ENCODE measurements at regions not wholly inside any gene's neighbourhood (a gene's known extent, or its start where the extent isn't known, plus 50 kb on each side); places are given as distances from the start of the nearest gene placed in this dataset.

DNA sequence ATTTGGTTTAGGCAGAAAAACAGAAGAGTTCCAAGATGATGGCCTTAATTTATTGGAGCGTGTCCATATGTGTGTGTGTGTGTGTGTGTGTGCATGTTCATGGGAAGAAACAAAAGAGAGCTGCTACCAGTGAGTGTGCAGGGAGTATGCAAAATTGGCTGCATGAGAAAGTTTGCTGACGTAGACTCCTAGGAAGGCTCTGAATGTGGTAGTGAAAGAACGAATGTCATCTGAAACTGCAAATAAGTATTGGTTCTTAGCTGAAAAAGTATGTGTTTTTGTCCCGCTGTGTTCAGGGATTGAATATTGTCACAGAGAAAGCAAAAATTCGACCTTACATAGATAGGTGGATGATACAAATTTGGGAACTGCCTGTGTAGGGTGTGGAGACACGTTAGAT lies 542.6 kb upstream of the COX7C start:
- TF ChIP-seq CTCF (IDR thresholded peaks at IDR 0.05) (no peak), POLR2A (IDR thresholded peaks at IDR 0.05) (no peak)
- DNase-seq (ENCODE audit: low spot score in 2 of 2): no peak
- WGBS, 2 donors: 72 to 76% methylated on average over 6 of the region's 6 CpGs
- H3K4me3 ChIP-seq (ENCODE audit: low read depth, poor library complexity, severe bottlenecking): no peak overlapping the region
- intact Hi-C loops (cut with DNase I; ENCODE audit: low total_unique reads): no loop called here

GRCh38 chr5:86095092-86095491 lies 522.6 kb upstream of the COX7C start:
- TF ChIP-seq POLR2A (IDR thresholded peaks at IDR 0.05) (no peak), CTCF (IDR thresholded peaks at IDR 0.05) (no peak)
- intact Hi-C loops (cut with DNase I; ENCODE audit: low total_unique reads): no loop called here
- DNase-seq (ENCODE audit: low spot score in 2 of 2): no peak
- H3K4me3 ChIP-seq (ENCODE audit: low read depth, poor library complexity, severe bottlenecking): no peak overlapping the region
- WGBS, 2 donors: 54 to 68% methylated on average over 1 of the region's 1 CpG

GRCh38 chr5:86101966-86102365 lies 515.8 kb upstream of the COX7C start:
- no peak for DNase-seq (ENCODE audit: low spot score in 2 of 2)
- H3K4me3 ChIP-seq (ENCODE audit: low read depth, poor library complexity, severe bottlenecking): no peak overlapping the region
- WGBS, 2 donors: 73 to 85% methylated on average over 5 to 6 of the region's 6 CpGs
- intact Hi-C loops (cut with DNase I; ENCODE audit: low total_unique reads): no loop called here
- TF ChIP-seq POLR2A (IDR thresholded peaks at IDR 0.05) (no peak), CTCF (IDR thresholded peaks at IDR 0.05) (no peak)

DNA sequence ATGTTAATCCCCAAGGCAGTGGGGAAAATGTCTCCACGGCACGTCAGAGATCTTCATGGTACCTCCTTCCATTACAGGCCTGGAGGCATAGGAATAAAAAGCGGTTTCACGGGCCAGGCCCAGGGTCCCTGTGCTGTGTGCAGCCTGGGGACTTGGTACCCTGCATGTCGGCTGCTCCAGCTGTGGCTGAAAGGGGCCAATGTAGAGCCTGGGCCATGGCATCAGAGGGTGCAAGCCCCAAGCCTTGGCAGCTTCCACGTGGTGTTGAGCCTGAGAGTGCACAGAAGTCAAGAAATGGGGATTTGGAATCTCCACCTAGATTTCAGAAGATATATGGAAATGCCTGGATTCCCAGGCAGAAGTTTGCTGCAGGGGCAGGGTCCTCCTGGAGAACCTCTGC lies 508.9 kb upstream of the COX7C start:
- no peak overlapping the region for H3K4me3 ChIP-seq (ENCODE audit: low read depth, poor library complexity, severe bottlenecking)
- WGBS, 2 donors: 66 to 87% methylated on average over 6 of the region's 6 CpGs
- no peak for DNase-seq (ENCODE audit: low spot score in 2 of 2)
- intact Hi-C loops (cut with DNase I; ENCODE audit: low total_unique reads): no loop called here
- no peak for TF ChIP-seq POLR2A (IDR thresholded peaks at IDR 0.05)
- TF ChIP-seq CTCF (IDR thresholded peaks at IDR 0.05): no peak

DNA sequence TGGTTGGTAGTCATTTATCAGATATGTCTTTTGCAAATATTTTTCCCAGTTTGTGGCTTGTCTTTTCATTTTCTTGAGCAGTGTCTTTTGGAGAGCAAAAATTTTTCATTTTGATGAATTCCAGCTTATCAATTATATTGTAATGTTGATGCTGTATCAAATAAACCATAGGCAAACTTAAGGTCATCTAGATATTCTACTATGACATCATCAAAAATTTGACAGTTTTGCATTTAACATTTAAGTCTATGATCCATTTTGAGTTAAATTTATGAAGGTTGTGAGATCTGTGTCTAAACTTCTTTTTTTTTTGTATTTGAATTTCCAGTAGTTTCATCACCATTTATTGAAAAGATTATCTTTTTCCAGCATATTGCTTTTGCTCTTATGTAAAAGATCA lies 505.5 kb upstream of the COX7C start:
- no peak overlapping the region for H3K4me3 ChIP-seq (ENCODE audit: low read depth, poor library complexity, severe bottlenecking)
- intact Hi-C loops (cut with DNase I; ENCODE audit: low total_unique reads): no loop called here
- no peak for DNase-seq (ENCODE audit: low spot score in 2 of 2)
- TF ChIP-seq POLR2A (IDR thresholded peaks at IDR 0.05) (no peak), CTCF (IDR thresholded peaks at IDR 0.05) (no peak)

GRCh38 chr5:86115164-86115563 lies 502.6 kb upstream of the COX7C start:
- DNase-seq (ENCODE audit: low spot score in 2 of 2): no peak
- WGBS, 2 donors: 79 to 90% methylated on average over 1 of the region's 1 CpG
- TF ChIP-seq POLR2A (IDR thresholded peaks at IDR 0.05) (no peak), CTCF (IDR thresholded peaks at IDR 0.05) (no peak)
- intact Hi-C loops (cut with DNase I; ENCODE audit: low total_unique reads): no loop called here
- no peak overlapping the region for H3K4me3 ChIP-seq (ENCODE audit: low read depth, poor library complexity, severe bottlenecking)
